HCT116 (cell line): ENCODE measurements at regions not wholly inside any gene's neighbourhood (a gene's known extent, or its start where the extent isn't known, plus 50 kb on each side); places are given as distances from the start of the nearest gene placed in this dataset.

Experiments used
- CEBPB ChIP-seq: IDR thresholded peaks from 2 replicates; pipeline ENCODE4 v1.6.1; 2012; ENCODE audit warnings: low read depth
- CTCF ChIP-seq, 3 experiments: fragments of 200-600 bp in 1 of 3; sonication (generic) in 1 of 3; IDR thresholded peaks in 2 of 3; conservative IDR thresholded peaks in 1 of 3; 2 replicates each; pipeline ENCODE4 v1.5.1; 2012 to 2017; ENCODE audit warnings: low read depth in 2 of 3, low read length in 2 of 3, antibody characterized with exemption in 1 of 3, borderline replicate concordance in 1 of 3, control low read depth in 1 of 3, mild to moderate bottlenecking in 1 of 3, mixed read lengths in 1 of 3, mixed run types in 1 of 3, moderate library complexity in 1 of 3; ENCODE audit not compliant: insufficient read depth in 1 of 3
- EZH2 ChIP-seq: fragments of 200-600 bp; sonication (generic); IDR thresholded peaks from 2 replicates; pipeline ENCODE4 v1.6.1; 2017; ENCODE audit warnings: antibody characterized with exemption, mixed run types
- JUND ChIP-seq: IDR thresholded peaks from 2 replicates; pipeline ENCODE4 v1.6.1; 2012
- MAX ChIP-seq: IDR thresholded peaks from 2 replicates; pipeline ENCODE4 v1.6.1; 2012
- POLR2A ChIP-seq: IDR thresholded peaks from 2 replicates; pipeline ENCODE4 v1.7.0; 2011; ENCODE audit warnings: borderline replicate concordance; ENCODE audit not compliant: insufficient read depth, insufficient read length; ENCODE audit errors: extremely low read depth

GRCh38 chr10:90321132-90321816 lies 536.6 kb downstream of the HTR7 start:
- no peak for TF ChIP-seq CEBPB
- no peak for TF ChIP-seq CTCF (IDR thresholded peaks at IDR 0.05 in 2 of 3, conservative IDR thresholded peaks at IDR 0.05 in 1 of 3; ENCODE audit: borderline replicate concordance in 1 of 3, insufficient read depth in 1 of 3, low read depth in 2 of 3, low read length in 2 of 3)
- no peak for TF ChIP-seq POLR2A
- TF ChIP-seq JUND, result no peak
- TF ChIP-seq MAX, result no peak
- TF ChIP-seq EZH2, result no peak
